Left lung (tissue), 4 donors: ENCODE measurements at regions not wholly inside any gene's neighbourhood (a gene's known extent, or its start where the extent isn't known, plus 50 kb on each side); places are given as distances from the start of the nearest gene placed in this dataset.

Experiments used
- ATAC-seq: fragments of 200-7000 bp; cut with Tn5 transposase; one replicate; pipeline ENCODE4 v1.9.1; 2020; ENCODE audit warnings: moderate library complexity
- DNase-seq, 4 donors: peaks; one replicate each; pipeline ENCODE4 v3.0.0-alpha.2; 2013 to 2020
- H3K27ac ChIP-seq, 2 donors: fragments of 200-600 bp; sonication (generic) in 1 of 2; one replicate each; pipeline versions ENCODE4 v1.5.0 to v1.8.0; 2020 to 2021
- H3K27me3 ChIP-seq, 2 donors: fragments of 200-600 bp; sonication (generic) in 1 of 2; one replicate each; pipeline versions ENCODE4 v1.5.0 to v1.8.0; 2020 to 2021
- H3K36me3 ChIP-seq, 2 donors: fragments of 200-600 bp; sonication (generic) in 1 of 2; one replicate each; pipeline versions ENCODE4 v1.5.0 to v1.8.0; 2020 to 2021
- H3K4me1 ChIP-seq, 2 donors: fragments of 200-600 bp; one replicate each; pipeline ENCODE4 v1.8.0; 2021
- H3K4me3 ChIP-seq, 2 donors: fragments of 200-600 bp; sonication (generic) in 1 of 2; one replicate each; pipeline versions ENCODE4 v1.5.0 to v1.8.0; 2020 to 2021; ENCODE audit warnings: mild to moderate bottlenecking in 1 of 2
- H3K9me3 ChIP-seq, 2 donors: fragments of 200-600 bp; sonication (generic) in 1 of 2; one replicate each; pipeline versions ENCODE4 v1.5.0 to v1.8.0; 2020 to 2021
- CTCF ChIP-seq, 2 donors: fragments of 200-600 bp; sonication (generic) in 1 of 2; IDR thresholded peaks; one replicate each; pipeline versions ENCODE4 v1.5.0 to v1.8.0; 2021; ENCODE audit warnings: antibody characterized with exemption in 2 of 2
- intact Hi-C, 2 donors: fragments of 100-400 bp; cut with DNase I; formaldehyde crosslinking; loops; one replicate each; pipeline versions ENCODE4 v1.11.2 to v1.14.2; 2022
- donor health status: DM: no; HTN: yes; CAD: no.
- donor health status: DM: no; HTN: no; CAD: no.

- peak in 1 of 4 donors; percentile 44 for DNase-seq
- no peak for ATAC-seq
- intact Hi-C loops = no loop called here
- H3K9me3 ChIP-seq = peaks cover 0 to 5% of the 10 kb centered on the region in 2 donors
- H3K27ac ChIP-seq = no peak overlapping the region
- H3K4me1 ChIP-seq = no peaks in the 10 kb centered on the region
- no peak for TF ChIP-seq CTCF (IDR thresholded peaks at IDR 0.05)
- H3K36me3 ChIP-seq = no peaks in the 10 kb centered on the region
- H3K4me3 ChIP-seq = no peak overlapping the region
- no peaks in the 10 kb centered on the region for H3K27me3 ChIP-seq
Observed at GRCh38 chr18:38007676-38008330, 442.2 kb upstream of the CELF4 start.

GRCh38 chr18:38007026-38007425, 441.4 kb upstream of the CELF4 start:
- no peak overlapping the region for H3K27ac ChIP-seq
- intact Hi-C loops = no loop called here
- no peaks in the 10 kb centered on the region for H3K4me1 ChIP-seq
- DNase-seq = no peak
- no peak for TF ChIP-seq CTCF (IDR thresholded peaks at IDR 0.05)
- no peaks in the 10 kb centered on the region for H3K27me3 ChIP-seq
- H3K36me3 ChIP-seq = no peaks in the 10 kb centered on the region
- no peak for ATAC-seq
- H3K9me3 ChIP-seq = peaks cover 0 to 5% of the 10 kb centered on the region in 2 donors
- no peak overlapping the region for H3K4me3 ChIP-seq

- no peaks in the 10 kb centered on the region for H3K36me3 ChIP-seq
- H3K27me3 ChIP-seq = no peaks in the 10 kb centered on the region
- peaks cover 0 to 4% of the 10 kb centered on the region in 2 donors for H3K9me3 ChIP-seq
- ATAC-seq (no peak), DNase-seq (no peak)
- no peak overlapping the region for H3K27ac ChIP-seq
- no peak overlapping the region for H3K4me3 ChIP-seq
- H3K4me1 ChIP-seq = no peaks in the 10 kb centered on the region
- intact Hi-C loops = no loop called here
- TF ChIP-seq CTCF (IDR thresholded peaks at IDR 0.05) = no peak
Observed at GRCh38 chr18:38006541-38006940, 440.9 kb upstream of the CELF4 start.

- H3K27ac ChIP-seq = no peak overlapping the region
- no peaks in the 10 kb centered on the region for H3K4me1 ChIP-seq
- H3K36me3 ChIP-seq = no peaks in the 10 kb centered on the region
- H3K9me3 ChIP-seq = no peaks in the 10 kb centered on the region
- ATAC-seq (no peak), DNase-seq (no peak)
- intact Hi-C loops = no loop called here
- no peak for TF ChIP-seq CTCF (IDR thresholded peaks at IDR 0.05)
- H3K4me3 ChIP-seq = no peak overlapping the region
- no peaks in the 10 kb centered on the region for H3K27me3 ChIP-seq
Observed at GRCh38 chr18:37997695-37998094, 432.1 kb upstream of the CELF4 start.

- no peaks in the 10 kb centered on the region for H3K36me3 ChIP-seq
- DNase-seq = no peak
- H3K27ac ChIP-seq = no peak overlapping the region
- peak; percentile 57 for ATAC-seq
- H3K27me3 ChIP-seq = no peaks in the 10 kb centered on the region
- intact Hi-C loops = no loop called here
- no peaks in the 10 kb centered on the region for H3K4me1 ChIP-seq
- peaks cover 0 to 1% of the 10 kb centered on the region in 2 donors for H3K9me3 ChIP-seq
- no peak overlapping the region for H3K4me3 ChIP-seq
- TF ChIP-seq CTCF (IDR thresholded peaks at IDR 0.05) = no peak
Observed at GRCh38 chr18:37987901-37988300, 422.3 kb upstream of the CELF4 start.
